ENCODE measurements at regions not wholly inside any gene's neighbourhood (a gene's known extent, or its start where the extent isn't known, plus 50 kb on each side); places are given as distances from the start of the nearest gene placed in this dataset.

DNA sequence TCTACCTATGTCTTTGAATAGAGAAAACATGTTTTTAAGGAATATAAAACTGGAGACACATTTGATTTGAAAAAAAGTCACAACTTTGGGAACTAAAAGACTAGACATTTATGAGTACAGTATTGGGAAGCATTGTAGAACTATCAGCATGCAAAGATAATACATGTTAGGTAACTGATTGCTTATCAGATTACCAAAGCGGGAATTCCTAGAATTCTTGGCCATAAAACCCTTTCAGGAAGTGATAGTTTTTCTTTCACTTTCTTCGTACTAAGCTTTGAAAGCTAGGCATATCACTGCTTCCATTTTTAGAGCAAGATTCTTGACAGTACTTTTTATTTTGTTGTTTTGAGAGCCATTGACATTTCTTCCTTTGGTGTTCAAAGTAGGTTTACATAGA lies 646.6 kb upstream of the PITX2 start:
- intact Hi-C loops (cut with micrococcal nuclease): loop anchor here (5.0 kb wide), 1 partner anchor 813 kb away; no protein-coding TSS in a partner anchor
- peak overlapping the region; percentile 25 for H3K27ac ChIP-seq (ENCODE audit: insufficient read depth, low read depth, low read length)
- ChIA-PET POLR2A (no interaction called here), CTCF (interaction anchor here (1.1 to 2.0 kb wide), 2 partner anchors 10 to 14 kb away, joined by 5 to 12 read pairs; no protein-coding TSS in a partner anchor)
- H3K79me2 ChIP-seq (ENCODE audit: control insufficient read depth, insufficient read depth, low read length): no peaks in the 10 kb centered on the region
- H3K9ac ChIP-seq (replicated peaks; ENCODE audit: extremely low read depth, insufficient read depth, low read length): peak overlapping the region; percentile 29
- no peaks in the 10 kb centered on the region for H3K9me3 ChIP-seq (replicated peaks; ENCODE audit: control insufficient read depth, insufficient read depth, low read length)
- FAIRE-seq: peak; percentile 4
- H3K27me3 ChIP-seq (ENCODE audit: control insufficient read depth in 2 of 2, insufficient read depth in 2 of 2, low read length in 2 of 2): no peaks in the 10 kb centered on the region
- peak; percentile 46 for DNase-seq (ENCODE audit: low read depth, low spot score)
- TF ChIP-seq MYC (IDR thresholded peaks at IDR 0.05; ENCODE audit: low read depth, low read length): no peak
- no peak for TF ChIP-seq POLR2A (IDR thresholded peaks at IDR 0.05; ENCODE audit: low read depth, low read length)
- TF ChIP-seq GATA2 (IDR thresholded peaks at IDR 0.05; ENCODE audit: insufficient read depth, insufficient read length, low read depth, low read length): peak; percentile 65
- no peaks in the 10 kb centered on the region for H3K36me3 ChIP-seq (ENCODE audit: control insufficient read depth in 2 of 2, extremely low read depth in 1 of 2, insufficient read depth in 2 of 2, low read length in 2 of 2)
- peaks cover 25% of the 10 kb centered on the region for H3K4me1 ChIP-seq (ENCODE audit: control insufficient read depth, extremely low read depth, insufficient read depth, low read length)
- peak overlapping the region in 1 of 3 experiments; percentile 13 for H3K4me3 ChIP-seq (replicated peaks in 1 of 3; ENCODE audit: insufficient read depth in 1 of 3, low read depth in 1 of 3, low read length in 3 of 3)
- H4K20me1 ChIP-seq (replicated peaks; ENCODE audit: control insufficient read depth, extremely low read depth, insufficient read depth, low read length): no peaks in the 10 kb centered on the region
- H3K9me1 ChIP-seq (replicated peaks; ENCODE audit: control insufficient read depth, extremely low read depth, insufficient read depth, low read length): no peaks in the 10 kb centered on the region
- H3K4me2 ChIP-seq (ENCODE audit: insufficient read depth, low read length): peak overlapping the region; percentile 83
- BruUV-seq (replicated peaks): no TSS peak
- peak overlapping the region; percentile 44 for H2AFZ ChIP-seq (ENCODE audit: low read depth, low read length)
- dilution Hi-C loops (cut with MboI; ENCODE audit: extremely low pct_ligation_motif_present, low sequenced_read_pairs): no loop called here

DNA sequence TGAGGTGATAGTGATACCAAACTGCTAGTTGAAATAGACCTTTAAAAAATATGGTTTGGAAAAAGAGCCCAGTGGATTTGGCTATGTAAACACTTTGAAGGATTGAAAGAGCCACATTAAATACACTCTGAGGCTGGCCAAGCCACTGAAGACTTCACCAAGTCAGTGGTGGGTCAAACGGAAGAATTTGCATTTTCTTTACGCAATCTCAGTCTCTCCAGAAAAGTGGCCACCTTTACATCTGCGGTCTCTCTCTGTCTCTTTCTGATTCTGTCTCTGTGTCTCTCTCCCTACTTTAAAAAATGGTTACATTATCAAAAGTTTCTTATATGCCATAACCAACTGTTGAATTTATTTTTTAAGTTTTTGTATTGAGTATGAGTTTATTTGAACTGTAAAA lies 651.2 kb upstream of the PITX2 start:
- H3K9me1 ChIP-seq (replicated peaks; ENCODE audit: control insufficient read depth, extremely low read depth, insufficient read depth, low read length): no peaks in the 10 kb centered on the region
- no peak overlapping the region for H3K9ac ChIP-seq (replicated peaks; ENCODE audit: extremely low read depth, insufficient read depth, low read length)
- no peaks in the 10 kb centered on the region for H3K9me3 ChIP-seq (replicated peaks; ENCODE audit: control insufficient read depth, insufficient read depth, low read length)
- no peaks in the 10 kb centered on the region for H3K79me2 ChIP-seq (ENCODE audit: control insufficient read depth, insufficient read depth, low read length)
- DNase-seq (ENCODE audit: low read depth, low spot score) (no peak), FAIRE-seq (no peak)
- no peaks in the 10 kb centered on the region for H3K27me3 ChIP-seq (ENCODE audit: control insufficient read depth in 2 of 2, insufficient read depth in 2 of 2, low read length in 2 of 2)
- no peak overlapping the region for H2AFZ ChIP-seq (ENCODE audit: low read depth, low read length)
- no peak overlapping the region for H3K27ac ChIP-seq (ENCODE audit: insufficient read depth, low read depth, low read length)
- intact Hi-C loops (cut with micrococcal nuclease): no loop called here
- no peaks in the 10 kb centered on the region for H3K36me3 ChIP-seq (ENCODE audit: control insufficient read depth in 2 of 2, extremely low read depth in 1 of 2, insufficient read depth in 2 of 2, low read length in 2 of 2)
- no TSS peak for BruUV-seq (replicated peaks)
- H3K4me2 ChIP-seq (ENCODE audit: insufficient read depth, low read length): no peak overlapping the region
- POLR2A ChIA-PET: no interaction called here
- H3K4me1 ChIP-seq (ENCODE audit: control insufficient read depth, extremely low read depth, insufficient read depth, low read length): peaks cover 16% of the 10 kb centered on the region
- H4K20me1 ChIP-seq (replicated peaks; ENCODE audit: control insufficient read depth, extremely low read depth, insufficient read depth, low read length): no peaks in the 10 kb centered on the region
- CTCF ChIA-PET: interaction anchor here (1.0 to 2.0 kb wide), 2 partner anchors 8 to 9 kb away, joined by 4 to 9 read pairs; no protein-coding TSS in a partner anchor
- TF ChIP-seq MYC (IDR thresholded peaks at IDR 0.05; ENCODE audit: low read depth, low read length) (no peak), JUN (IDR thresholded peaks at IDR 0.05; ENCODE audit: borderline replicate concordance, insufficient read depth, insufficient read length, low read depth) (no peak)
- TF ChIP-seq, protein P1, sequence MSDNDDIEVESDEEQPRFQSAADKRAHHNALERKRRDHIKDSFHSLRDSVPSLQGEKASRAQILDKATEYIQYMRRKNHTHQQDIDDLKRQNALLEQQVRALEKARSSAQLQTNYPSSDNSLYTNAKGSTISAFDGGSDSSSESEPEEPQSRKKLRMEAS (IDR thresholded peaks at IDR 0.05; ENCODE audit: insufficient read depth, insufficient read length): no peak
- dilution Hi-C loops (cut with MboI; ENCODE audit: extremely low pct_ligation_motif_present, low sequenced_read_pairs): no loop called here
- H3K4me3 ChIP-seq (replicated peaks in 1 of 3; ENCODE audit: insufficient read depth in 1 of 3, low read depth in 1 of 3, low read length in 3 of 3): no peak overlapping the region

Data from endothelial cell of umbilical vein (primary cell).